Cardiac fibroblast (primary cell): ENCODE measurements at regions not wholly inside any gene's neighbourhood (a gene's known extent, or its start where the extent isn't known, plus 50 kb on each side); places are given as distances from the start of the nearest gene placed in this dataset.

ENCODE experiments used
- DNase-seq, 2 donors: peaks; one replicate each; pipeline versions ENCODE4 v3.0.0 to v3.0.0-alpha.2; 2010; ENCODE audit warnings: low read depth in 2 of 2
- H3K4me3 ChIP-seq, 2 donors: replicated peaks in 1 of 2; 1 replicate in 1 of 2; 2 replicates in 1 of 2; pipeline ENCODE4 v1.5.1; 2011; ENCODE audit warnings: low read depth in 2 of 2, low read length in 2 of 2, mild to moderate bottlenecking in 2 of 2, moderate library complexity in 1 of 2
- TF ChIP-seq, protein P1 (sequence below): IDR thresholded peaks from one replicate; pipeline ENCODE4 v1.5.1; 2011; ENCODE audit warnings: low read depth, mild to moderate bottlenecking, low read length, inconsistent platforms

DNA sequence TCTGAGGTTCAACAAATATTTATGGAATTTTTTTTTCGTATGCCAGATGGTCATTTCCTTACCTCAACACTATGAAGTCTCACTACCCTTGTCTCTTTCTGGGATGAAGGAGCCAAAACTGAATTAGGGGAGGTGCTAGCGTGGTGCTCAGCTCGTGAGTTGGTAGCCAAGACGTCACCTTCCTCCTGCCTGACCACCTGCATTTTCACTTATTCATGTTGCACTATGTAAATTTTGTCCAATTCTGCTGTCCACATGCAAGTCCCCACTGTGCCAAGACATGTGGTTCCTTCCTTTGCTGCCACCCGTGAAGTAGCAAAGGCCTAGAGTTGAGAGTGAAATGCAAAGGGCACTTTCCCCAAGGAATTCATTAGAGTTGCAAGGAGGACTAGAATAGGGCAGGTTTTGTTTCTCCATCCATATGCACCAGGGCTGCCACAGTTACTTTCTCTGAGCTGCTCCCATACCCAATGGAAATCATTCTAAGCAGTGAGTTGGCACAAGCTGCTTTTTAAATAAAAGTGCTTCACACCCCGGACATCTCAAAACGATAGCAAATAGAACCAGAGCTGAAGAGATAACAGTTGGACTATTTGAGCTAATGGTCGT is 591.3 kb upstream of the NOX3 start:
- TF ChIP-seq, protein P1, sequence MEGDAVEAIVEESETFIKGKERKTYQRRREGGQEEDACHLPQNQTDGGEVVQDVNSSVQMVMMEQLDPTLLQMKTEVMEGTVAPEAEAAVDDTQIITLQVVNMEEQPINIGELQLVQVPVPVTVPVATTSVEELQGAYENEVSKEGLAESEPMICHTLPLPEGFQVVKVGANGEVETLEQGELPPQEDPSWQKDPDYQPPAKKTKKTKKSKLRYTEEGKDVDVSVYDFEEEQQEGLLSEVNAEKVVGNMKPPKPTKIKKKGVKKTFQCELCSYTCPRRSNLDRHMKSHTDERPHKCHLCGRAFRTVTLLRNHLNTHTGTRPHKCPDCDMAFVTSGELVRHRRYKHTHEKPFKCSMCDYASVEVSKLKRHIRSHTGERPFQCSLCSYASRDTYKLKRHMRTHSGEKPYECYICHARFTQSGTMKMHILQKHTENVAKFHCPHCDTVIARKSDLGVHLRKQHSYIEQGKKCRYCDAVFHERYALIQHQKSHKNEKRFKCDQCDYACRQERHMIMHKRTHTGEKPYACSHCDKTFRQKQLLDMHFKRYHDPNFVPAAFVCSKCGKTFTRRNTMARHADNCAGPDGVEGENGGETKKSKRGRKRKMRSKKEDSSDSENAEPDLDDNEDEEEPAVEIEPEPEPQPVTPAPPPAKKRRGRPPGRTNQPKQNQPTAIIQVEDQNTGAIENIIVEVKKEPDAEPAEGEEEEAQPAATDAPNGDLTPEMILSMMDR = no peak
- H3K4me3 ChIP-seq = no peak overlapping the region
- DNase-seq = no peak

GRCh38 chr6:156046268-156046665 is 590.6 kb upstream of the NOX3 start:
- H3K4me3 ChIP-seq = no peak overlapping the region
- TF ChIP-seq, protein P1 = no peak
- no peak for DNase-seq

GRCh38 chr6:156045401-156046267 is 590.0 kb upstream of the NOX3 start:
- no peak for DNase-seq
- H3K4me3 ChIP-seq = no peak overlapping the region
- TF ChIP-seq, protein P1 = no peak

GRCh38 chr6:156033598-156033997 is 578.0 kb upstream of the NOX3 start:
- H3K4me3 ChIP-seq = no peak overlapping the region
- no peak for DNase-seq
- TF ChIP-seq, protein P1 = no peak

GRCh38 chr6:156031516-156031915 is 575.9 kb upstream of the NOX3 start:
- H3K4me3 ChIP-seq = no peak overlapping the region
- TF ChIP-seq, protein P1 = no peak
- DNase-seq = no peak

- no peak overlapping the region for H3K4me3 ChIP-seq
- TF ChIP-seq, protein P1 = no peak
- no peak for DNase-seq
Observed at GRCh38 chr6:156030053-156030452, 574.4 kb upstream of the NOX3 start.
